Progenitor cell of endocrine pancreas (in vitro differentiated cells): ENCODE measurements at regions not wholly inside any gene's neighbourhood (a gene's known extent, or its start where the extent isn't known, plus 50 kb on each side); places are given as distances from the start of the nearest gene placed in this dataset.

ENCODE experiments used
- DNase-seq: peaks from one replicate; pipeline ENCODE4 v3.0.0; 2021; ENCODE audit warnings: low spot score; ENCODE audit not compliant: unreplicated experiment
- H3K27ac Mint-ChIP-seq: 2 replicates; pipeline ENCODE4 v1.8.0; 2021; ENCODE audit warnings: mild to moderate bottlenecking, moderate library complexity, mixed read lengths
- H3K27me3 Mint-ChIP-seq: 2 replicates; pipeline ENCODE4 v1.8.0; 2021; ENCODE audit warnings: mixed read lengths
- H3K36me3 Mint-ChIP-seq: 2 replicates; pipeline ENCODE4 v1.8.0; 2022; ENCODE audit warnings: mixed read lengths; ENCODE audit not compliant: insufficient read depth
- H3K4me1 Mint-ChIP-seq: 2 replicates; pipeline ENCODE4 v1.8.0; 2021; ENCODE audit warnings: low read depth, mixed read lengths
- H3K4me3 Mint-ChIP-seq: 2 replicates; pipeline ENCODE4 v1.8.0; 2021; ENCODE audit warnings: low read depth, mild to moderate bottlenecking, moderate library complexity, mixed read lengths
- H3K9me3 Mint-ChIP-seq: 2 replicates; pipeline ENCODE4 v1.8.0; 2021; ENCODE audit warnings: low read depth, mixed read lengths
- CTCF ChIP-seq: fragments of 200-600 bp; sonication (generic); IDR thresholded peaks from one replicate; pipeline ENCODE4 v1.5.0; 2021; ENCODE audit warnings: antibody characterized with exemption, mild to moderate bottlenecking; ENCODE audit not compliant: unreplicated experiment

GRCh38 chr12:77189901-77190416, 124.6 kb upstream of the E2F7 start:
- Mint-ChIP-seq H3K4me3 (no peak overlapping the region), H3K27me3 (no peaks in the 10 kb centered on the region), H3K9me3 (no peaks in the 10 kb centered on the region), H3K36me3 (no peaks in the 10 kb centered on the region), H3K4me1 (no peaks in the 10 kb centered on the region), H3K27ac (no peak overlapping the region)
- no peak for DNase-seq
- TF ChIP-seq CTCF = no peak

- Mint-ChIP-seq H3K4me3 (no peak overlapping the region), H3K27me3 (no peaks in the 10 kb centered on the region), H3K4me1 (no peaks in the 10 kb centered on the region), H3K36me3 (no peaks in the 10 kb centered on the region), H3K9me3 (no peaks in the 10 kb centered on the region), H3K27ac (no peak overlapping the region)
- TF ChIP-seq CTCF = no peak
- DNase-seq = no peak
Measured at GRCh38 chr12:77189458-77189857, 124.1 kb upstream of the E2F7 start.

- TF ChIP-seq CTCF = no peak
- H3K27ac Mint-ChIP-seq = no peak overlapping the region
- no peaks in the 10 kb centered on the region for H3K4me1 Mint-ChIP-seq
- H3K27me3 Mint-ChIP-seq = no peaks in the 10 kb centered on the region
- peaks cover 12% of the 10 kb centered on the region for H3K9me3 Mint-ChIP-seq
- no peak overlapping the region for H3K4me3 Mint-ChIP-seq
- no peaks in the 10 kb centered on the region for H3K36me3 Mint-ChIP-seq
- DNase-seq = no peak
Measured at GRCh38 chr12:77179515-77179914, 114.1 kb upstream of the E2F7 start.

GRCh38 chr12:77167801-77168200, 102.4 kb upstream of the E2F7 start:
- H3K36me3 Mint-ChIP-seq = no peaks in the 10 kb centered on the region
- no peak for DNase-seq
- no peaks in the 10 kb centered on the region for H3K9me3 Mint-ChIP-seq
- no peaks in the 10 kb centered on the region for H3K27me3 Mint-ChIP-seq
- H3K4me3 Mint-ChIP-seq = no peak overlapping the region
- H3K4me1 Mint-ChIP-seq = peaks cover 7% of the 10 kb centered on the region
- no peak for TF ChIP-seq CTCF
- no peak overlapping the region for H3K27ac Mint-ChIP-seq

- H3K27me3 Mint-ChIP-seq = no peaks in the 10 kb centered on the region
- peaks cover 7% of the 10 kb centered on the region for H3K4me1 Mint-ChIP-seq
- H3K4me3 Mint-ChIP-seq = no peak overlapping the region
- no peaks in the 10 kb centered on the region for H3K9me3 Mint-ChIP-seq
- DNase-seq = no peak
- TF ChIP-seq CTCF = no peak
- H3K36me3 Mint-ChIP-seq = no peaks in the 10 kb centered on the region
- no peak overlapping the region for H3K27ac Mint-ChIP-seq
Measured at GRCh38 chr12:77166696-77167095, 101.3 kb upstream of the E2F7 start.
